DLD1 (cell line): ENCODE measurements at regions not wholly inside any gene's neighbourhood (a gene's known extent, or its start where the extent isn't known, plus 50 kb on each side); places are given as distances from the start of the nearest gene placed in this dataset.

Experiments
- in situ Hi-C: cut with HindIII; loops from 2 replicates; pipeline ENCODE4 v1.10.0; 2017; ENCODE audit warnings: low sequenced_read_pairs

DNA sequence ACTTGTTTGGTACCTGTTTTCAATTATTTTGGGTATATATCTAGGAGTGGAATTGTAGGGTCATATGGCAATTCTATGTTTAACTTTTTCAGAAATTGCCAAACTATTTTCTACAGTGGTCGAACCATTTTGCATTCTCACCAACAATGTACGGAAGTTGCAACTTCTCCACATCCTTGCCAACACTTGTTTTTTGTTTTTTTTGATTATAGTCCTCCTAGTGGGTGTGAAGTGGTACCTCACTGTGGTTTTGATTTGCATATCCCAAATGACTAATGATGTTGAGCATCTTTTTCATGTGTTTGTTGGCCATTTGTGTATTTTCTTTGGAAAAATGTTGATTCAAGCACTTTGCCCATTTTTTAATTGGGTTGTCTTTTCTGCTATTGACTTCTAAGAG is 122.1 kb downstream of the RPS24 start:
- in situ Hi-C loops = no loop called here

DNA sequence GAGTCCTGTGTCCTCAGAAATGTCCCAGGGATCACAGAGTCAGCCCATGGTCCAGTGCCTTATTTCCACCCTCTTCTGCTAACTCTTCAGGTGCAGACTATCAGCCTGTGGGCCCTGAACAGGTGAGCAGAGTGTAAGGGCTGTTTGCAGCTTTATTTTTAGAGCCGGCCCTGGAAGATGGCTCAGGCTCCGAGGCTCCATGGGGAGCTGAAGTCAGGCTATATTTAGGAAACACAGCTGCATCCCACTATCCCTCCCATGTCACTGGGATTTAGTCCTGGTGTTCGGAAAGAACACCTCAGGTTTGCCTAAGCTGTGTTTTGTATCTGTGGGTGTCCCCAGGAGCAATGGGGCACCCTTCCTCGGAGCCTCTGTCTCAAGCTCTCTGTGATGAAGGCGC is 126.9 kb downstream of the RPS24 start:
- in situ Hi-C loops = no loop called here

DNA sequence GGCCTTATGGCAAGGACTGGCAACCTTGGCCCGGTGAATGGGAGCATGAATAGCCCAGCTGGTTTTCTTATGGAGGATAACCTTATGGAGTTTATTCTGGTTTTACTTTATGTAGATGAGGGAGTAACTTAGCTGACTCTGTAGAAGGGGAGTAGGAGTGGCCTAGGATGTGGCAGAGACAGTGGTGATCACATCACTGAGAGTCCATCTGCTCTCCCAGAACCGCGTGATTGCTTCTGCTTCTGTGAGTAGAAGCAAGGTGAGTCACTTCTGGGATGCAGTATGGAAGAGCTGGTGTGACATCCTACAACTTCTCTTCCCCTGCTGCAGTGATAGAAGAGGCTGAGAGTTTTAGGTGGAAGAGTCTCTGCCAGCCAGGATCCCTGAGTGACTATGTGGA is 129.2 kb downstream of the RPS24 start:
- in situ Hi-C loops = no loop called here

DNA sequence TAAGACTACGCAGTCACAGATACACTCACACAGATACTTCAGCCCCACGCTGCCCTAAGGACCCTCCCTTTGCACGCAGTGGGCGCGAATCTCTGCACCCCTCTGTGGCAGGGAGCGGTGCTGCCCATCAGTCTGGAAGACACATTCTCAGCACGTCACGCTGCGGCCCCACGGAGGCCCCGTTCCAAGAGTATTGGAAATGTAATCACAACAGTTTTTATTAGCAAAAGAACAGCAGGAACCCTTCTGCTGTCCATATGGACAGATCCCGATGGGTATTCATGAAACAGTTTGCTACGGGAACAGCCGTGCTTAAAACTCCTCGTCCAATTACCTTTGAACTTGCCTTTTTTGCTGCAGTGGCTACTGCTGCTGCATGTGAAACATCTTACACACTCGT is 131.0 kb downstream of the RPS24 start:
- in situ Hi-C loops = no loop called here

DNA sequence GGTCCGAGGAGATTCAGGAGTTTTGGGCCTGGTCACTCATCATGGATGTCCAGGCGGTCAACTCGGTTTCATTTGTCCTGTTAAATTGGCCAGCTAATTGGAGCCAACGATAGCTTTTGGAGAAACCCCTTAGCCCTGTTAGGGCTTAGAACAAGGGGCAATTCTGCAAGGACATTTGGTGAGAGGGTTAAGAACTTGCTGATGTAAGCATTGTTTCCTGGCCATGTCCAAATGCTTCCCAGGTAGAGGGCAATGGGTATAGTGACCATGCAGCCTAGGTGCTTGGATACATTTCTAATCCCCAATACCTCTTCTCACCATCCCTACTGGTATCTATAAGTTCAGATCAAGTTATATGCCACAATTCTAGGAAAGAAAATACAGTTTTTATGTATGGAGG is 131.5 kb downstream of the RPS24 start:
- in situ Hi-C loops = no loop called here

DNA sequence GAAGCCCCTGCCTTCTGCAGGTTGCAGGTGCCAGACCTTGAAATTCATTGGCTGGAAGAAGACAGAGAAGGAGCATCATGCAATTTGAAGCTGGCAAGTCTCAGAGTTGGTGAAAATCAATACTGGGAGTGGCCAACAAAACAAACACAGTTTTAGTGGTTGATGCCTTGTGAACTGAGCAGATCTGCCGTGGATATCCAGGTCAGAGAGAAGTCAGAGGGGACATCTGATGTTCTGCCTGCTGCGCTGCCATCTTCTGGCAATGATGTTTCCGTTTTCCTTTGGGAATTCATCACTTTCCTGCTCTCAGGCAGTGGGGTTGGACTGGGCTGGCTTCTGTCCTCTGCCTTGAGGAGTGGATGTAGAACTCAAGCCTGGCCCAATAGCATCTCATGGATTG is 132.0 kb downstream of the RPS24 start:
- in situ Hi-C loops = no loop called here

DNA sequence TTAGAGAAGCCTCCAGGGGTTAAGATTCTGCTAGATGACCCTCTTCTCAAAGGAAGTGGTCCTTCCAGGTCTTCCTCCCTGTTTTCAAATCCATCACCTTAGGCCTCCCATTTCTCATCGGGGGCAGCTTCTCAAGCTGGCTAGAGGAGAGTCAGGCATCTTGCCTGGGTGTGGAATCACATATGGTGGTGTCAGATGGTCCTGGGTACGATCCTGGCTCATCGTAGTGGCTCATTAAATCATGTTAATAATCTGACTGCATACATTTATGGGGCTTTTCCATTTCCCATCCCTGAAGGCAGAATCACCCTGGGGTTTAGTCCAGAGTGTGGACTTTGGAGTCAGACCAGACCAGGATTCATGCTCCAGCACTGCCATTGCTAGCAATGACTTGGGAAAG is 132.6 kb downstream of the RPS24 start:
- in situ Hi-C loops = no loop called here

DNA sequence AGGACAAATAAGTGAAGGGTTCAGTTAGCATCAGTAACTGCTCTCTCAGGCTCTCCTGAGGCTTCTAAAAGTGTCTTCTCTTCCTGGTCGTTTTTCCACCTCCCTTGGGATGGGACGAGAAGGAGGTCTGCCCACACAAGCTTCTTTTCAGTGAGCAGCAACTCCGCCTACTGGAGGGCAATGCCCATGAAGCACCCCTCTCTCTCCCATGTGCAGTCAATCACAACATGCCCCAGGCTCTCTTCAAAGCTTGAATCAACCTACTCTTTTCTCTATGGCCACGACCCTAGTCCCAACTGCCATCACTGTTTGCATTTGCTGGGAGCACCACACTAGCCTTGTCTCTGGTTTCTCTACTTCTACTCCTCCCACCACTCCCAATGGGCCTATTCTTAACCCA is 135.6 kb downstream of the RPS24 start:
- in situ Hi-C loops = no loop called here

DNA sequence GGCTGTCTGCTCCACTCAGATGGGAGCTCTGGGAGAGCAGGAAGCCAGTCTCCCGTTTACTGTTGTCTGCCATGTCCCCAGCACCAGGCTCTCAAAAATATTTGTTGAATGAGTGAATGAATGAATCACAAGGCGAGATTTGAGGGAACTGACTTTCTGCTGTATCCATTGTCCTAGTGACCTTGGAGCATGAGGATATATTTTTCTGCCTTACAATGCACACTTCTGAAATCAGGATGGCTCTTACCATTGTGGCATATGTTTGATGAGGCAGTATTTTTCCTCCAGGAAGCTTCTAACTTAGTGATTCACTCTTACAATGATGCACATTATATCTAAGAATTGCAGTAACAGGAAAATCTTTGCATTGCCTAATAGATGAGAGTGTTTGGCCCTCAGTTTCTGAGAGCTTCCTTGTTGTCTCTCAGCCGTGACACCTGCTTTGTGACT is 136.4 kb downstream of the RPS24 start:
- in situ Hi-C loops = no loop called here

DNA sequence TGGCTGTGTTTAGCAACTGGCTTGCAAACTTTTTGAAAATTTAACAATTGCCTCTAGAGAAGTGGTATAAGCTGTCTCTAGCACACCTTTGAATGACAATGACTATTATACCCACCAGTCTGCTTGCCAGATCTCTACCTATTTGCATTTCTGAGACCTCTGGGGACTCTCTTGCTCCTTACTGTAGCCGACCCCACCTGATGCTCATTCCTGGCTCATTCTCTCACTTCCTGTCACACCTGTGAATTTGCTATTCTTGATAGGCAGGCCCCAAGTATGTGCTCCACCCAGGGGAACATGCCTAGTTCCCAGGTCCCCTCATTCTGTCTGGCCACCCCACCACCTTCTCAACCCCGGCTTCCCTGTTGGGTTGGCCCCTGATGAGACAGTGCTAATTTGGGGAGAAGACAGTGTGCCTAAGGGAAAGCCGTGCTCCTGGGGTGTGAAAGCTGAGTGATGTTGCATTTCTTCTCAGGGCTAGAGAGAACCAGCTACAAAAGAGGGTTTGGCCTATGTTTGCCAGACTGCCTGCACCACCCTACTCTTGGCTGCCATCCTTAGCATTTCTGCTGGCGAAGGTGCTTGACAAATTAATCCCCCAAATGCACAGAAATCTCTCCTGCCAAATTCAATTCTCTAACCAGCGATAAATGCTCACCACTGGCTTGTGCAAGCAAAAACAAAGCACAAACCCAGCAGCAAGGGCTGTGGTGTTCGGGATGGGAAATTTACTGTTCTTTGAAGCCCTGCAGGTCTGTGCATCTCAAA is 138.2 kb downstream of the RPS24 start:
- in situ Hi-C loops = no loop called here

DNA sequence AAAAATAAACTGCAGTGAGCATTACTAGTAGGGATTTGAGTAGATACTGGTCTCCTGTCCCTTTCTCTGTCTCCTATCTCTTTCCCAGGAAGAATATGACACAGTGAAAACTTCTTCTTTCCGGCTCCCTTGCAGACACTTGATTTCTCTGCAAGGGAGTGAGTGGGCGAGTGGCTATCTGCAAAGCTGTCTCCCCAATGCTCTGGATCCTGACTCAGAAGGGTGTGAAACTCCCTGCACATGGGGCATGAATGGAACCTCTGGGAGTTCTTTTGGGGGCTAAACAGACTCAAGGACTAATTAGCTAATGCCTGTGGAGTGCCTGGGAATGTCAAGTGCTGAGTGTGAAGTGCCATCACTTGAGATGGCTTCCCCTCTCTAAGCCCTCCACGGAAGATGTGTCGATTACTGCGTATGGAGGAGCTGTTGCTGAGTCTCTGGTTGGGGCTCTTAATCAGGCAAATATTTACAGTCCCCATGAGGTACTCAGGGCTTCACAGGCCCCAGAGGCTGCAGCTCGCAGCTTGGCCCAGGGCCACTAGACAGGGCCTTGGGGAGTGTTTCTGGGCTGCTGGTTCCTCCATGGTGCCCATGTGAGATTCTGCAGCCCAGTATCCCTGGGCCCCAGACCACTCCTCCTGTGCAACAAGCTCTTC is 139.8 kb downstream of the RPS24 start:
- in situ Hi-C loops = no loop called here

DNA sequence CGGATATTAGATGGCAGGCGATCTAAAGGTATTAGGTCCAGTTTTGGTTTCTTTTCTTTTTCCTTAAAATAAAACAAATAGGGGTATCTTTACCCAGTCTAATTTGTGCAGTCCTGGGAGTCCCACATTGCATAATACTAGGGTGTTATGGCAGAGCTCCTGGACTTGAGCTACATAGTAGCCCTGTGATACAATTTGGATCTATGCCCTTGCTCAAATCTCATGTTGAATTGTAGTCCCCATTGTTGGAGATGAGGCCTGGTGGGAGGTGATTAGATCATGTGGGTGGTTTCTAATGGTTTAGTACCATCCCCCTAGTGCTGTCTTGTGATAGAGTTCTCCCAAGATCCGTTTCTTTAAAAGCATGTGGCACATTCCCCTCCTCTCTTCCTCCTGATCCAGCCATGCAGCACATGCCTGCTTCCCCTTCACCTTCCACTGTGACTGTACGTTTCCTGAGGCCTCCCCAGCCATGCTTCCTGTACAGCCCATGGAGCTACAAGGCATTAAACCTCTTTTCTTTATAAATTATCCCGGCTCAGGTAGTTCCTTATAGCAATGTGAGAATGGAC is 141.9 kb downstream of the RPS24 start:
- in situ Hi-C loops = no loop called here

DNA sequence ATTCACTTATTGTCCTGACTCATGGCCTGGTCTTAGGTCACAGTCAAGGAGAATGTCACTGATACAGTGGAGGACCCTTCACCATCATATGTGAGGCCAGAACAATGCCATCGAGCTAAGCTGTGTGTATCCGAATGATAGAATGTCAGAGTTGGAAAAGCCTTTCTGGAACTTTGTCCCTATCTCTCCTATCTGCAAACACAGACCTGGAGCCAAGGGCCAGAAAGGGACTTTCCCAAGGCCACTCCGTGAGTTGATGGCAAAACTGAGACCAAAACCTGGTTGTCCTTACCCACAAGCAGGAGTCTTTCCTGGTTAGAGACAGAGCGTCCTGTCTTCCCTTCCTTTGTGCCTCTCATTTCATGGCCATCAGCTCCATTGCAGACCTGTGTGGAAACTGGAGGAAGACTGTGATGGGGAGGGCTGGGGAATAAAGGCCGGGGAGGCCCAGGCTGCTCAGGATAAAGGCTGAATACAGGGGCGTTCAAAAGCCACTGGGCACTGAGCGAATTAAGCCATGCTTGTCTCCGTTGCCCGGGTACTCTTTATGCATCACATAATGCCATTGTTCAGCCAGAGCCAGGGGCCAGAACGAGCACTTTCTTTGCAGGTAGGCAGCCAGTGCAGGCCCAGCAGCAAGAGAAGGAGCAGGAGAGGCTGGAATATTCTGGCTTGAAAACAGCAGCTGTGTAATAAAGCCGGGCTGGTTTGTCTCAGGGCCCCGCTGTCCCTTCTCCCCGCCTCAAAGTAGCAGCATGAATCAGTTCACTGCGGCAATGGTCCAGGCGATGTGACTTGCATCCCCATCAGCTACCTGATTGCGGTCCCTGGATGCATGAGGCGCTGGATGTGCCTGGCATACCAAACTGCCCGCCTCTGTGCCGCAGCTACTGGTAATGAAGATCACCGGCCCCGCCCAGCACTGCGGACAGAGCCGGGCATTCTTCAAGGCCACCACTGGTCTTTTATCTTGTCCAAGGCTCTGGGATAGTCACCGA is 143.0 kb downstream of the RPS24 start:
- in situ Hi-C loops = no loop called here

DNA sequence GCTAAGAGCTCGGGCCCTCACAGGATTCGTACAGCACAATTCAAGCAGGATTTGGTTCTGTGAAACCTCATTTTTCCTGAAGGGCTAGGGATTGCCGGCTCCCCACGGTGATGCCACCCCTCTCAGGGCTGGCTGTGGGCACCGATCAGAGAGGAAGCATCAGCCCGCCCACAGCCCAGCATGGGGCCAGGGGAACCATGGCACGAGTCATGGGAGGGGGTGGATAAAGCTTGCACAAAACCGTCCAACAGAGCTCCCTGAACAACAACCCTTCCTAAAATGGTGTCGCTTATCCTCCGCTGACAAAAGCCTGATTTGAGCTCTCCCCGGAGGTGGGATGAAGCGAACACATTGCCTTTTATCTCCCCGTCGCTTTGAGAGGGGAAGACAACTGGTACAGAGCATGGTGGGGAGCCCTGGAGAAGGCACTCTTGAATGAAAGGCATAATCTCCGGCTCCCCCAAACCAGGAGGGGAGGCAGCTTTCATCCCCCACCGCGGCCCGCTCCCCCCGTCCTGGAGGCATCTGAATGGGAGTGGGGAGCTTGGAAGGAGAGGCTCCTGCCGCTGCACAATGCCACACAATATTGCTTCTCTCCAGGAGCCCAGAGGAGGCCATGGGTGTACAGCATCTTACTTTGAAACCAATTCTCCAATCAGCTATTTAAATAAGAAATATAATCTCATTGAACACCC is 144.0 kb downstream of the RPS24 start:
- in situ Hi-C loops = no loop called here

DNA sequence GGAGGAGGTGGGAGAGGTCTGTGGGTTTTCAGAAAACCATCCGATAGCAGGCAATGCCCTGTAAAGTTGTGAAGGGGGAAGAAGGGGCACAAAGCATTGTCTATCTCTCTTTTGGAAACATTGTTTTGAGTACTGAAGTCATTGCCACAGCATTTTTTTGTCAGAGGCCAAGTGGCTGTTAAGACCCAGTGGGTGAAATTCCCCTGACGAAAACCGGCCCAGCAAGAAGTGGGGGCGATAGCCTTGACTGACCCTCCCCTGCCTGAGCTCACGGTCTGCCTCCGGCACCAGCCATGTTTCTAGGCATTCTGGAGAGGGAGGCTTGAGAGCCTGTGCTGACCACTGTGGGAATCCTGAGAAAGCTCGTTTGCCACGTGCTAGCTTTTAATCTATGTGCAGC is 144.7 kb downstream of the RPS24 start:
- in situ Hi-C loops = no loop called here

DNA sequence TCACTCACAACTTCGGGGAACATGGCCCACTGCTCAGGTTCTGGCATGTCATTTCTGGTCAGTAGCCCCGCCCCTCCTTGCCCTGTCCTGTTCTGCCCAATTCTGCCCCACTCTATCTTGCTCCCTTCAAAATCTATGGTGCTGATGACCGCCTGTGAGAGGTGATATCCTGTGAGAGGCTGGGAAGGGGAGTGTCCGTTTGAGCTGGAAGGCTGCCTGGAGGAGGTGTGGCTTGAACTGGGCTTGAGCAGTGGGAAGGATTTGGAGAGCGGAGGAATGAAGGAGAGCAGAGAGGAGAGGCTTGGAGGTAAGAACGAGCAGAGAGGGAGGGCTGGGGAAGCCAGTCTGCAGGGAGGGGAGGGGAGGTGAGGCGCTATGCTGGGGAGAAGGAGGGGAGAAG is 145.3 kb downstream of the RPS24 start:
- in situ Hi-C loops = no loop called here

DNA sequence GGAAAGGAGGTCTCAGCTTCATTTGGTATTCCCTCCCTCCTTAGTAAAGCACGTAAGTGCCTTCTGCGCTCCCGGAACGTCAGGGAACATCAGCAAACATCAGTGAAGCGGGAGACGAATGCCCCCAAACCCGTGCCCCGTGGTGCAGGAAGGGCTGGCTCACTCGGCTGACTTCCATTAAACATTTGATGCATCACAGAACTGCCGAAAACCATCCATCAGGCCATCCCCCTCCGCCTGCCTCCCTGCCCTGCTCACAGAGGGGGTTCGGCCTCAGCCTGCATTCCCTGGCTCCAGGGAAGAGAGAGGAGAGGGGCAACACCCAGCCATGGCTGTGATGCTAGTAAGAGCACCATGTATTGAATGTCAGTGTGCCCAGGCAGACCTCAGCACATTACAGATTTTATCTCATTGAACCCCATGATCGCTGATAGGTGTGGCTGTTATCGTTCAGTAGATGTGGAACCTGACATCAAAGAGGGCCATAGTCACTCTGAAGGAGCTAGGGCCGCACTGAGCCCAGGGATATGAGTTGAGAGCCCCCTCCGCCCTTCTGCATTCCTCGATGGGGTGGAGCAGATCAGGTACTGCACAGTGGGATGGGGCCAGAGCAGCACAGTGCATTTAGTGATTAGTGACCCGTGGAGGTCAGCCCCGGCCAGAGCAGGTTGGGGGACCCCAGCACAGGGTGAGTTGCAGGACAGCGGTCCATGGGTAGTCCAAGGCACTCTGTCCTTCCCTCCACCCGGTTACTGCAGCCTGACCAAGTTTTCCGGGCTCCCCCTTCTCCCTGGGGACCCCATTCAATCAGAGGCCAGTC is 146.4 kb downstream of the RPS24 start:
- in situ Hi-C loops = no loop called here

DNA sequence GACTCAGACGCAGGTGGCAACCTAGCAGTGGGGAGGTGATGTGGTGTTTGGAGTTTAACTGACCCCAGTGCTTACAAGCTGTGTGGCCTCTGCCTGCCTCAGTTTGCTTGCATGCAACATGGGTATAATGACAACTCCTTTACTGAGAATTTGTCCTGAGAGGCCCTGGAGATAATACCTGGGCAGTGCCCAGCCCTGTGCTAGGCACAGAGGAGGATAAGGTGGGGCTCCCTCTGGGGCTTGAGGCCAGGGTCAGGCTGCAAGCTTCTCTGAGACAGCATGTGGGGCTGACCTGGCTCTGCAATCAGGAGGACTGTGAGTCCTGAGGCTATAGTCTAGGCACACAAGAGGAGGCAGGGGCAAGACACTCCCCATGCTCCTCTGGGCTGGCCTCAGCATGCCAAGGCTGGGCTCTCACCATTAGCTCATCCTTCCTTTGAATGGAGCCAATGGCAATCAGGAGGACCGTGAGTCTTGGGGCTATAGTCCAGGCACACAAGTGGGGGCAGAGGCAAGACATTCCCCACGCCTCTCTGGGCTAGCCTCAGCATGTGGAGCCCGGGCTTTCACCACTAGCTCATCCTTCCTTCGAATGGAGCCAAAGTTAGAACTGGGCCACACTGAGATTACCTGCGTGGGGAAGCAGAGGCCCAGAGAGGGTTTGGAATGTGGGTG is 147.9 kb downstream of the RPS24 start:
- in situ Hi-C loops = no loop called here

DNA sequence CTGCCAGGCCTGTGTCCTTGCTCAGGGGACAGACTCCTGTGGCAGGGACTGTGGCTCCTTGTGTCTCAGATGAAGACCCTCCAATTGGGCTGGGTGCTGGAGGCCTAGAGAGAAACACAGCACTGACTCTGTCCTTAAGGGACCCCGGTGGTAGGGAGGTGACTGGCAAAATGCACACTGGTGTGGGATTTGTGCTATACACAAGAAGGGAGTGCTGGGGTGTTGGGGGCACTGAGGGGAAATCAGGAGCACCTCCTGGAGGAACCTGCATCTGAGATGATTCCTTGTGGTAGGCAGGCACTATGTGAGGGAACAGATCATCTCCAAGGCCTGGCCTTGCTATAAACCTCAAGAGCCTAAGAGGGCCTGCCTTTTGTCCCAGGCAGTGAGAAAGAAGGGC is 149.2 kb downstream of the RPS24 start:
- in situ Hi-C loops = no loop called here
